Fibroblast of villous mesenchyme (primary cell): ENCODE measurements at regions not wholly inside any gene's neighbourhood (a gene's known extent, or its start where the extent isn't known, plus 50 kb on each side); places are given as distances from the start of the nearest gene placed in this dataset.

Experiments used
- DNase-seq: peaks from one replicate; pipeline ENCODE4 v3.0.0-alpha.2; 2010; ENCODE audit warnings: low read depth
- H3K4me3 ChIP-seq: 2 replicates; pipeline ENCODE4 v1.5.1; 2011; ENCODE audit warnings: low read depth, mild to moderate bottlenecking, low read length
- TF ChIP-seq, protein P1 (sequence below): IDR thresholded peaks from 2 replicates; pipeline ENCODE4 v1.5.1; 2012; ENCODE audit warnings: low read depth, mild to moderate bottlenecking, low read length; ENCODE audit not compliant: insufficient read depth

DNA sequence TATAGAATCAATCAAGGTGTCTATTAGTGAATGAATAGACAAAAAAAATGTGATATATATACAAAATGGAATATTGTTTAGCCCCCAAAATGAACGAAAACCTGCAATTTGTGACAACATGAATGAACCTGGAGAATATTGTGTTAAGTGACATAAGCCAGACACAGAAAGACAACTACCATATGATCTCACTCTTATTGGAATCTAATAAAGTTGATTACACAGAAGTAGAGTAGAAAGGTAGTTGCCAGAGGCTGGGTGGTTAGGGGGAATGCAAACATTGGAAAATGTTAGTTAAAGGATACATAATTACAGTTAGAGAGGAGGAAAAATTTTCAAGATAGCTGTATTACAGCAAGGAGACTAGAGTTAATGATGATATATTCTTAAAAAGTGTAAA lies 1962.3 kb downstream of the EFNA5 start:
- DNase-seq = no peak
- H3K4me3 ChIP-seq = no peak overlapping the region
- TF ChIP-seq, protein P1, sequence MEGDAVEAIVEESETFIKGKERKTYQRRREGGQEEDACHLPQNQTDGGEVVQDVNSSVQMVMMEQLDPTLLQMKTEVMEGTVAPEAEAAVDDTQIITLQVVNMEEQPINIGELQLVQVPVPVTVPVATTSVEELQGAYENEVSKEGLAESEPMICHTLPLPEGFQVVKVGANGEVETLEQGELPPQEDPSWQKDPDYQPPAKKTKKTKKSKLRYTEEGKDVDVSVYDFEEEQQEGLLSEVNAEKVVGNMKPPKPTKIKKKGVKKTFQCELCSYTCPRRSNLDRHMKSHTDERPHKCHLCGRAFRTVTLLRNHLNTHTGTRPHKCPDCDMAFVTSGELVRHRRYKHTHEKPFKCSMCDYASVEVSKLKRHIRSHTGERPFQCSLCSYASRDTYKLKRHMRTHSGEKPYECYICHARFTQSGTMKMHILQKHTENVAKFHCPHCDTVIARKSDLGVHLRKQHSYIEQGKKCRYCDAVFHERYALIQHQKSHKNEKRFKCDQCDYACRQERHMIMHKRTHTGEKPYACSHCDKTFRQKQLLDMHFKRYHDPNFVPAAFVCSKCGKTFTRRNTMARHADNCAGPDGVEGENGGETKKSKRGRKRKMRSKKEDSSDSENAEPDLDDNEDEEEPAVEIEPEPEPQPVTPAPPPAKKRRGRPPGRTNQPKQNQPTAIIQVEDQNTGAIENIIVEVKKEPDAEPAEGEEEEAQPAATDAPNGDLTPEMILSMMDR = no peak

DNA sequence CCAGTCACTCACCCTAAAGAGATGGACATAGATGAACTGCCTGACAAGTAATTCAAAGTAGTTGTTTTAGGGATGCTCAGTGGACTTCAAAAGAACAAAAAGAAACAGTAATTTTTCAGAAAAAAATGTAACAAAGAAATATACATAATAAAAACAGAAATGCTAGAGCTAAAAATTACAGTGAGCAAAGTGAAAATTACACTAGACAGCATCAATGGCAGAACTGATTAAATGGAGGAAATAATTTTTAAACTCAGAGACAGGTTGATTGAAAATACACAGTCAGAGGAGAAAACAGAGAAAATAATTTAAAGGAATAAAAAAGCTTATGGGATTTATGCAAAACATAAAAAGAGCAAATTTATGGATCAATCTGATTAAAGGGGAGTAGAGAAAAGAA lies 1968.4 kb downstream of the EFNA5 start:
- no peak overlapping the region for H3K4me3 ChIP-seq
- TF ChIP-seq, protein P1 = no peak
- no peak for DNase-seq

DNA sequence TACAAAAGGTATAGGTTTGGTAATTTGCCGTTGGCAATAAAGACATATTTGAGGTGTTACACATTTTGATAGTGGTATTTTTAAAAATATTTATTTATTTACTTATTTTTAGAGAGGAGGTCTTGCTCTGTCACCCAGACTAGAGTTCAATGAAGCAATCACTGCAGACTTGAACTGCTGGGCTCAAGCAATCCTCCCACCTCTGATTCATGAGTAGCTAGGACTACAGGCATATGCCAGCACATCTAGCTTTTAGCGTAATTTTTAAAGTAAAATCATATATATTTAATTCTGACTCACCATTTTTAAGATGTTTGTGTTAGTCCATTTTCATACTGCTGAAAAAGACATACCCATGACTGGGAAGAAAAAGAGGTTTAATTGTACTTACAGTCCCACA lies 1974.3 kb downstream of the EFNA5 start:
- no peak overlapping the region for H3K4me3 ChIP-seq
- no peak for DNase-seq
- TF ChIP-seq, protein P1 = no peak

DNA sequence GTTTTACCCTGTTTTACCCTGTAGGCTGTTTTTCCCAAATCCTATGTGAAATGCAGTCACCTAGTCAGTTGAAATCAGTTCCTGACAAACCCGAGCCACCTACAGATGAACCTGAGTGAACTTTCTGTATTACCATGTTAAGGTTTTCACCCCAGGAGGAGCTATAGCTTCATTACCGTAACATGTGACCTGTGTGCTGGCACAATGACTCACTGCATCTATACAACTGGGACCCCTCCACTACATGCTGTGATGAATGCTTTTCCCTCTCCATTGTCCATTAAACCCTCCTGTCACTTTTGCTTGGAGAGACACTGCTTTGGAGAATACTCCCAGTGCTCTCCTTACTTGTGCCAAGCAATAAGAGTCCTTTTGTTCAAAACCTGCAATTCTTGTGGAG lies 1974.8 kb downstream of the EFNA5 start:
- TF ChIP-seq, protein P1 = no peak
- H3K4me3 ChIP-seq = no peak overlapping the region
- DNase-seq = no peak

DNA sequence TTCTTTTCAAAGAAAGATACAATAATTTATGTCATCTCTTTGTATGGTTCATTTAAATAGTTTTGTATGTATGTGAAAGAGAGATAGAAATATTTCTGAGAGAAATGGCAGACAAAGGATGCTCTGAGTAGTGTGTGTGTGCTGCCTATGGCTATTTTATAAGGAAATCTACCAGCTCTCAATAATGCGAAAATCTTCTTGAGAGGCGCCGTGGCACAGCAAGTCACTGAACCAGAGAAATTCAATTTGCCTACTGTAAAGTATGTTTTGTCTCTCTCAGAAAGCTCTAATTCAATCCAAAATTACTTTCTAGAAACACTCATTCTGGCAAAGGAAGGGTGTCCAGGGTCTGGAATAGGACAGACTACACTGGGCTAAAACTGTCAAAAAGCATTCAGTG lies 1981.1 kb downstream of the EFNA5 start:
- no peak overlapping the region for H3K4me3 ChIP-seq
- no peak for DNase-seq
- TF ChIP-seq, protein P1 = no peak

DNA sequence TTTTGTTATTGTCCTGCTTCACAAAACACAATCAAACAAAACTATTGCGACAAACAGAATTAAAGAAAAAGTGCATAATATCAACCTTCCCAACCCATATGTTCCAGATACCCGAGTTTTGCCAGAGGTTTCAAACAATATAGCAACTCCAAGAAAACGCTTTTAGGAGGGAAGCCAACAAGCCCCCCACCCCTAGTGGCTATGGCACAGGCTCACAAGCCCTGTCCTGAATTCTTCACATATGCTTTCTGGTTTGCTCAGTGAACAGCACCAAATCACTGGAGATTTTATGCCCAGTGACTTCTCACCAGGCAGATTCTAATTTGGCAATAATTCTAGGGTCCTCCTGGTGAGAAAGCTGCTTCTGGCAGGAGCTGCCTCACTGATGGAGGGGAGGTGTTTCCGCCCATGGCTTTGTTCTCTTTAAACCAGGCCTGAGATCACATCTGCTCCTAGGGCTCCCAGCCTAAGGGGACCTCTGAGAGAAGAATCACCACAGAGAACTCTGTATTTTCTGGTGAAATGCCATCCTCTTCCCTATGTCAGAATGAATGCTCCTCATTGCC lies 1982.4 kb downstream of the EFNA5 start:
- no peak for DNase-seq
- TF ChIP-seq, protein P1 = no peak
- H3K4me3 ChIP-seq = no peak overlapping the region

DNA sequence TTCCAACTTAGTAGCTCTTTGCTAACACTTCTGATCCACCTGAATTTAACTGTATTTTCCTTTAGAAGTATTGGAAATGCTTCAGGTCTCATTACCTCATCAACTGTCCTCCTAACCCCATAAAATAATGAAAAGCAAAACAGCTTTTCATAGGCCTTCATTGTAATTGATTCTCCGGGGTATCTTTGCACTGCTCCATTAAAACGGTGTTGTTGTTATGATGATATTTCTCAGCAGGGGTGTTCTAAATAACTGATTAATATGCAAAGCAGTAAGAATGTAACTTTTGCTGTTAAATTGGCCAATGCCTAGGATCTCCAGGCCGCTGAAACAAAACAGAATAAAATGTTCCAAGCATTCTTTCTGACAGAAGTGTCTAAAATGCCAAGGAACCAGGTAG lies 1983.2 kb downstream of the EFNA5 start:
- no peak for DNase-seq
- H3K4me3 ChIP-seq = no peak overlapping the region
- TF ChIP-seq, protein P1 = no peak
